DOHH2 (cell line): ENCODE measurements at regions not wholly inside any gene's neighbourhood (a gene's known extent, or its start where the extent isn't known, plus 50 kb on each side); places are given as distances from the start of the nearest gene placed in this dataset.
A peak's percentile ranks its signal among the peaks of the same experiment; 100 is the strongest.

Source experiments
- H3F3A ChIP-seq: fragments of 200-600 bp; sonication (generic), shearing (Covaris generic); 2 replicates; pipeline ENCODE4 v1.6.0; 2016; ENCODE audit warnings: antibody characterized with exemption, mild to moderate bottlenecking; ENCODE audit not compliant: control insufficient read depth, insufficient read depth
- H3K27ac ChIP-seq: fragments of 200-600 bp; sonication (generic); 2 replicates; pipeline ENCODE4 v1.5.1; 2014; ENCODE audit warnings: low read depth, mild to moderate bottlenecking, low read length, moderate library complexity
- H3K27me3 ChIP-seq: fragments of 200-600 bp; sonication (generic); 2 replicates; pipeline ENCODE4 v1.6.1; 2014; ENCODE audit warnings: mild to moderate bottlenecking, low read length, mixed read lengths; ENCODE audit not compliant: control insufficient read depth
- H3K36me3 ChIP-seq: fragments of 200-600 bp; sonication (generic); 2 replicates; pipeline ENCODE4 v1.6.1; 2014; ENCODE audit warnings: mild to moderate bottlenecking, low read length, moderate library complexity, mixed read lengths; ENCODE audit not compliant: control insufficient read depth
- H3K4me1 ChIP-seq: fragments of 200-600 bp; sonication (generic); 2 replicates; pipeline ENCODE4 v1.6.1; 2014; ENCODE audit warnings: mild to moderate bottlenecking, low read length, mixed read lengths; ENCODE audit not compliant: control insufficient read depth
- H3K4me2 ChIP-seq: fragments of 200-600 bp; sonication (generic); 2 replicates; pipeline ENCODE4 v1.6.0; 2014; ENCODE audit warnings: mild to moderate bottlenecking, low read length, moderate library complexity
- H3K4me3 ChIP-seq: fragments of 200-600 bp; sonication (generic); 2 replicates; pipeline ENCODE4 v1.5.1; 2014; ENCODE audit warnings: mild to moderate bottlenecking, low read length, mixed read lengths
- H3K79me2 ChIP-seq: fragments of 200-600 bp; sonication (generic); 2 replicates; pipeline ENCODE4 v1.6.1; 2014; ENCODE audit warnings: mild to moderate bottlenecking, low read length, mixed read lengths; ENCODE audit not compliant: control insufficient read depth
- H3K9me2 ChIP-seq: fragments of 200-600 bp; sonication (generic); replicated peaks from 2 replicates; pipeline ENCODE4 v1.6.1; 2014; ENCODE audit warnings: mild to moderate bottlenecking, low read length, mixed read lengths; ENCODE audit not compliant: control insufficient read depth
- H3K9me3 ChIP-seq: fragments of 200-600 bp; sonication (generic); 2 replicates; pipeline ENCODE4 v1.6.1; 2014; ENCODE audit warnings: antibody characterized with exemption, low read length, mixed read lengths; ENCODE audit not compliant: control insufficient read depth, insufficient read depth
- H4K20me1 ChIP-seq: fragments of 200-600 bp; sonication (generic); 2 replicates; pipeline ENCODE4 v1.6.0; 2014; ENCODE audit warnings: low read depth, mild to moderate bottlenecking, antibody characterized with exemption, low read length, moderate library complexity; ENCODE audit not compliant: control insufficient read depth, insufficient read depth
- CTCF ChIP-seq: fragments of 200-600 bp; sonication (generic); IDR thresholded peaks from one replicate; pipeline ENCODE4 v1.5.1; 2014; ENCODE audit warnings: antibody characterized with exemption, mild to moderate bottlenecking, low read depth, low read length; ENCODE audit not compliant: poor library complexity, severe bottlenecking
- EZH2phosphoT487 ChIP-seq: fragments of 200-600 bp; sonication (generic); IDR thresholded peaks from 2 replicates; pipeline ENCODE4 v1.6.1; 2017; ENCODE audit warnings: borderline replicate concordance, mild to moderate bottlenecking, antibody characterized with exemption, low read length, moderate library complexity, mixed read lengths

- Histone ChIP-seq H3K4me3 (no peak overlapping the region), H3K27me3 (no peaks in the 10 kb centered on the region), H3K9me2 (no peaks in the 10 kb centered on the region), H3F3A (0 out of 2 replicates have a peak, but pooled peaks cover 3% of the 10 kb centered on the region), H3K4me2 (no peak overlapping the region), H3K9me3 (peaks cover 9% of the 10 kb centered on the region; the same call in 1 of the 2 replicates), H3K36me3 (no peaks in the 10 kb centered on the region), H3K4me1 (peaks cover 16% of the 10 kb centered on the region), H4K20me1 (no peaks in the 10 kb centered on the region), H3K79me2 (no peaks in the 10 kb centered on the region), H3K27ac (no peak overlapping the region)
- TF ChIP-seq CTCF, result no peak
- no peak for TF ChIP-seq EZH2phosphoT487
Observed at GRCh38 chr5:56420323-56420722, 187.2 kb upstream of the ANKRD55 start.

- TF ChIP-seq EZH2phosphoT487, result no peak
- no peak for TF ChIP-seq CTCF
- H4K20me1 ChIP-seq, result no peaks in the 10 kb centered on the region
- H3K4me3 ChIP-seq, result no peak overlapping the region
- H3K9me2 ChIP-seq, result no peaks in the 10 kb centered on the region
- peaks cover 9% of the 10 kb centered on the region; the same call in 1 of the 2 replicates for H3K9me3 ChIP-seq
- no peaks in the 10 kb centered on the region for H3K79me2 ChIP-seq
- no peaks in the 10 kb centered on the region for H3K36me3 ChIP-seq
- H3K27me3 ChIP-seq, result no peaks in the 10 kb centered on the region
- no peak overlapping the region for H3K27ac ChIP-seq
- peaks cover 7% of the 10 kb centered on the region for H3F3A ChIP-seq
- no peak overlapping the region for H3K4me2 ChIP-seq
- H3K4me1 ChIP-seq, result peaks cover 23% of the 10 kb centered on the region
Observed at GRCh38 chr5:56419667-56420066, 186.5 kb upstream of the ANKRD55 start.

- Histone ChIP-seq H3K27ac (peak overlapping the region; percentile 88), H3K79me2 (no peaks in the 10 kb centered on the region), H3K9me2 (no peaks in the 10 kb centered on the region), H3F3A (peaks cover 17% of the 10 kb centered on the region), H3K9me3 (peaks cover 8% of the 10 kb centered on the region; the same call in 1 of the 2 replicates), H4K20me1 (no peaks in the 10 kb centered on the region), H3K4me2 (peak overlapping the region; percentile 78), H3K4me1 (peaks cover 60% of the 10 kb centered on the region), H3K4me3 (peak overlapping the region; percentile 72), H3K36me3 (no peaks in the 10 kb centered on the region), H3K27me3 (no peaks in the 10 kb centered on the region)
- no peak for TF ChIP-seq EZH2phosphoT487
- no peak for TF ChIP-seq CTCF
Observed at GRCh38 chr5:56415356-56415765, 182.2 kb upstream of the ANKRD55 start.

GRCh38 chr5:56414066-56414465 lies 180.9 kb upstream of the ANKRD55 start:
- peaks cover 57% of the 10 kb centered on the region for H3K4me1 ChIP-seq

More at GRCh38 chr5:56414066-56414465, 180.9 kb upstream of the ANKRD55 start:
- Histone ChIP-seq H3K9me2 (no peaks in the 10 kb centered on the region), H3K4me3 (peak overlapping the region; percentile 72), H3K36me3 (no peaks in the 10 kb centered on the region), H3K9me3 (no peaks in the 10 kb centered on the region; the same call in 1 of the 2 replicates), H3K79me2 (no peaks in the 10 kb centered on the region), H4K20me1 (no peaks in the 10 kb centered on the region), H3K4me2 (peak overlapping the region; percentile 78), H3K27ac (peak overlapping the region; percentile 88), H3K27me3 (no peaks in the 10 kb centered on the region), H3F3A (peaks cover 17% of the 10 kb centered on the region)
- no peak for TF ChIP-seq CTCF
- no peak for TF ChIP-seq EZH2phosphoT487
